Tibial nerve (tissue), 4 donors: ENCODE measurements at regions not wholly inside any gene's neighbourhood (a gene's known extent, or its start where the extent isn't known, plus 50 kb on each side); places are given as distances from the start of the nearest gene placed in this dataset.

Experiments
- EP300 ChIP-seq, 2 donors: sonication (generic); formaldehyde crosslinking; IDR thresholded peaks; one replicate each; pipeline ENCODE4 v1.6.1; 2017; ENCODE audit warnings: antibody characterized with exemption in 2 of 2, mild to moderate bottlenecking in 1 of 2
- POLR2A ChIP-seq, 2 donors: fragments of 450-650 bp; IDR thresholded peaks; one replicate each; pipeline ENCODE4 v1.6.1; 2017; ENCODE audit warnings: antibody characterized with exemption in 2 of 2, mild to moderate bottlenecking in 2 of 2, moderate library complexity in 2 of 2
- TF ChIP-seq, protein P1 (sequence below), 5 experiments: fragments of 200-600 bp in 3 of 5; fragments of 450-650 bp in 2 of 5; sonication (generic) in 3 of 5; IDR thresholded peaks; one replicate each; pipeline ENCODE4 v1.5.1; 2016 to 2019; ENCODE audit warnings: antibody characterized with exemption in 5 of 5, mild to moderate bottlenecking in 3 of 5, moderate library complexity in 2 of 5

DNA sequence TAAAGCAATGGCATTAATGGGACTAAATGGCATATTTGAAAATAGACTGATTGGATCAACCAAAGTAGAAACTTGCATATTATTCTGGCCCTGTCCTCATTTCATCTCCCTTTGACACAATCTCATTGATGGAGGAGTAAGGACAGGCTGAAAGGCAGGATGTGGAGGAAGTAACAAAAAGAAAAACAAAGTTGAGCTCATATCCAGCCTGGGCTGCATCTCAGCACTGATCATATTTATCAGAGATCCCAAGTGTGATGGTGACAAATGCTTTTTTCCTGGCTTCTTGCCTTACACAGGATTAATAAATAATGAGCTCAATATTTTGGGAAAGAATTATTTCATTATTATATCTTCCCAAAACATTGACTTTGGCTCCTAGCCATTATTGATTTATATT lies 622.7 kb downstream of the CD109 start:
- TF ChIP-seq EP300 (IDR thresholded peaks at IDR 0.05) (no peak), POLR2A (IDR thresholded peaks at IDR 0.05) (no peak)
- TF ChIP-seq, protein P1, sequence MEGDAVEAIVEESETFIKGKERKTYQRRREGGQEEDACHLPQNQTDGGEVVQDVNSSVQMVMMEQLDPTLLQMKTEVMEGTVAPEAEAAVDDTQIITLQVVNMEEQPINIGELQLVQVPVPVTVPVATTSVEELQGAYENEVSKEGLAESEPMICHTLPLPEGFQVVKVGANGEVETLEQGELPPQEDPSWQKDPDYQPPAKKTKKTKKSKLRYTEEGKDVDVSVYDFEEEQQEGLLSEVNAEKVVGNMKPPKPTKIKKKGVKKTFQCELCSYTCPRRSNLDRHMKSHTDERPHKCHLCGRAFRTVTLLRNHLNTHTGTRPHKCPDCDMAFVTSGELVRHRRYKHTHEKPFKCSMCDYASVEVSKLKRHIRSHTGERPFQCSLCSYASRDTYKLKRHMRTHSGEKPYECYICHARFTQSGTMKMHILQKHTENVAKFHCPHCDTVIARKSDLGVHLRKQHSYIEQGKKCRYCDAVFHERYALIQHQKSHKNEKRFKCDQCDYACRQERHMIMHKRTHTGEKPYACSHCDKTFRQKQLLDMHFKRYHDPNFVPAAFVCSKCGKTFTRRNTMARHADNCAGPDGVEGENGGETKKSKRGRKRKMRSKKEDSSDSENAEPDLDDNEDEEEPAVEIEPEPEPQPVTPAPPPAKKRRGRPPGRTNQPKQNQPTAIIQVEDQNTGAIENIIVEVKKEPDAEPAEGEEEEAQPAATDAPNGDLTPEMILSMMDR (IDR thresholded peaks at IDR 0.05), result no peak
